Activated CD8-positive, alpha-beta memory T cell treated with anti-CD3 and anti-CD28 coated beads, Interleukin-2, amount 50 U/mL, for 48 hours (primary cell): ENCODE measurements at regions not wholly inside any gene's neighbourhood (a gene's known extent, or its start where the extent isn't known, plus 50 kb on each side); places are given as distances from the start of the nearest gene placed in this dataset.
"Not testable (repeated sequence)": the region's sequence is repeated elsewhere in the genome, so short reads cannot be mapped to it uniquely, and the experiment has no call there.

Experiments used
- DNase-seq: peaks from one replicate; pipeline ENCODE4 v3.0.0-alpha.2; 2020

DNA sequence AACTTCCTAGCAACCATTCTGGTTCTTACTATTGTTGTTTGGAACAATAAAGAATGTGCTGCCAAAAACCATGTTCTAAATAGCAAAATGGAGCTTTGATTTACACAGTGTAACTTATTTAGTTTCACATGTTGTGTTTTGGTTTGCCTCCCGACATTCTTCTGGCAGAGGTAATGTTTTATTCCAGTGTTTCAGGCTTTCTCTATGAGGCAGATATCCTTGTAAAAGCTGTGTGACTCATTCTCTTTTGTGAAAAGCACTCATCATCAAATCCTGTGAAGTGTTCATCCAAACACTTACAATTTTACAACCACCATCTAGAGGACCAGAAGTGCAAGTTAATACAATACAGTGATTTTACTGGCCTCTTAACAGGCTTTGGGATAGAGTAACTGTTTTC, 219.0 kb upstream of the GIMD1 start:
- DNase-seq, result no peak

DNA sequence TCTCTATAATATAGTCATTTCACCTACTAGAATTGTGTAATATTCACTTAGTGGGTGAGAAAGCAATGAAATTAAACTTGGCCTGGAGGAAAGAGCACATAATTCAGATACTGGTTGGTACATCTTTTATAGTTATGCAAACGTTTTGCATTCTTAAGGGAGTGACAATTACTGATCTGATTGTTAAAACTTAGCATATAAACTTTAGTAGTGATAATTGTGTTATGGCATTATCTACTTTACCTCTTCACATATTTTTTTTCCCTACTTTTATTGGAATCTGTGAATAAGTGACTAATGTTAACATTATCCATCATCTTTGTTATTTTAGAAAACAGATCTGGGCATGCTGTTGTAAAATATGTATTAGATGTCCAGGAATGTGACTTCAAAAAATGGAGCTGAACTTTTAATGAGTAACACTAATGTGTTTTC, 217.4 kb upstream of the GIMD1 start:
- DNase-seq, result no peak

DNA sequence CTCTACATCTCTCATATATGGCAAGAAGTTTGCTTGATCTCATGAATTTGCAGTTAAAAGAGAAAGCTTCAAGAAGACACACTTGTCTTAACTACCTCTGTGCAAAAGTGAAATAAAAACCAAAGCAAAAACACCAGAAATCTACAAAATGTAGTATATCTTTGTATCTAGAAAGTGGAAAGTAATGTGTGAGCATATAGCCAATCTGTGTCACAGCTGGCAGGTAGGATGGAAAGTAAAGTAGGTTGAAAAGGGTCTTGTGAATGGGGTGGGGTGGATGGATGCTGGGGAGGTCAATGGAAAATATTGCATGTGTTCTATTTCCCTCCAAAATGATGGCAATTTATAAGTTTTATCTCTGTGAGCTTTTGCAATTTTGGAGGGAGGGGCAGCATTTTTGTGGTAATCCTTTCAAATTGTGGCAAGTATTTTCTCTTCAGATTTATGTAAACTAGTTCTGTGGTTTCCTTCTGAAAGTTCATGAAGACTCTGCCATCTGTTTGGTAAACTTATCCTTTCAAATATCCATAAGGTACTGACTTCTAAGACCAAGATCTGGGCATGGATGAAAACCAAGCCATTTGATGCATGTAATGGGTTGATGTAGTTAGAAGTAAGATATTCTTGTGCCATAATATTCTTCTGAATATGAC, 215.9 kb upstream of the GIMD1 start:
- DNase-seq, result no peak

DNA sequence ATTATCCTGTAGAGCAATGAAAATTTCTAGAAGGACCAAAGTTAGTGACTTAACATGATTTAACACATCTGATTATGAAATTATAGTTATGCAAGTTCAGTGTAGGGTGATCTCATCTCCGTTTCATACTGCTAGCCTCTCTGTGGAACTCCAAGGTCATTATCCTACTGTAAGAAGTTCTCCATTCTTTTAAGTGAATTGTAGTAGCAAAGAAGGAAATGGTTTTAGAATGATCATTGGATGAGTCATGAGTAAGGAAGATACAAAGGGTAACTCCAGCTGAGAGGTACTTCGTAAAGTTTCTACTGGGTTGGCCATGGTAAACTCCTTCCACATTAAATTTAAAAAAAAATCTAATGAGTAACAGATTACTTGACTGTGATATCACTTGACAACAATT, 215.0 kb upstream of the GIMD1 start:
- no peak for DNase-seq

DNA sequence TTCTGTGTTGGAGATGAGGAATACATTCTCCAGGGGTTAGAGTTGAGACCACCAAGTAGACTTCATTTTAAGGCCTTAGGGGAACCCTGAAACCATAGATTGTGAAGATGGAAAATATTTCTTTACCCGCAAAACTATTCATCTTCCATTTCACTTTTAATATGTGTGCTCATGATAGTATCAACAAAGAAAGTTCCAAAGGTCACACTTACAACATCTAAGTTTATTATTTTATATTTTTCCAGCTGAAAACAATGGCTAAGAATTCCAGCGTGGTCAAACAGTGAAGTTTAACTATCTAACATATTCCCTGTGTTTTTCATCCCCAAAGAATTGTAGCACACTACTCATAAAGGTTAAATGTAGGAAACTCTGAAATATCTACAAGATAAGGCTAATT, 214.5 kb upstream of the GIMD1 start:
- DNase-seq, result no peak

DNA sequence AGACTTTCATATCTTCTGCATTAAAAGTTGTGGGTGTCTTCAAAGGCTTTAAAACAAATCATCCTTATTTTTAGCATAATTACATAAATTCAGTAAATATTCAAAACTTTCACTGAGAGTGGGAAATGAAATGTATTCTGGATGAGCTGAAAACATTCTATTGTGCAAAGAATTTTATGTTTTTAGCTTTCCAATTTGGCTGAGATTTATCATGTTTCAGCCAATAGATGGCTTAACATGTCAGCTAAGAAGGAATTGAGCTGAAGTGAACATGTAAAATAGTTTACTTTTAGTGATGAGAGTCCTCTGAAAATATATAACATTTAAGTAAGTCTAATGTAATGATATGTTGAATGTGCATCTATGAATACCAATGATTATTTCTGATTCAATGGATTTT, 213.5 kb upstream of the GIMD1 start:
- DNase-seq, result no peak

DNA sequence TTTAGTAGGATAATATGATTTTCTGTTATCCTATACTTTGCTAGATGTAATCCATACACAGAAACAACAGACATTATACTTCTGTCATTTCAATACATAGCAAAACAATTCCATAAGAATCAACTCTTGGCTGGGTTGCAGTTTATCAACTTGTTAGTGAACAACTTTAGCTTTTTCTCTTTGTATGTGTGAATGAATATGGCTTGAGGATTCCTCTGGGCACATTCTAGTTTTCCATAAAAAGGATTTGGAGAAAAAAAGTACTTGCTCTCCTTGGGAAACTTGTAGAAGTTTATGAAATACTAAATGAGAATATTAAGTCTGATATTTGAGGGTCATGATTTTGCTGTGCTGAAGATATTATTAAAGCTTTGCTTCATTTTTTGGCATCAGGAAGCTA, 210.7 kb upstream of the GIMD1 start:
- no peak for DNase-seq

DNA sequence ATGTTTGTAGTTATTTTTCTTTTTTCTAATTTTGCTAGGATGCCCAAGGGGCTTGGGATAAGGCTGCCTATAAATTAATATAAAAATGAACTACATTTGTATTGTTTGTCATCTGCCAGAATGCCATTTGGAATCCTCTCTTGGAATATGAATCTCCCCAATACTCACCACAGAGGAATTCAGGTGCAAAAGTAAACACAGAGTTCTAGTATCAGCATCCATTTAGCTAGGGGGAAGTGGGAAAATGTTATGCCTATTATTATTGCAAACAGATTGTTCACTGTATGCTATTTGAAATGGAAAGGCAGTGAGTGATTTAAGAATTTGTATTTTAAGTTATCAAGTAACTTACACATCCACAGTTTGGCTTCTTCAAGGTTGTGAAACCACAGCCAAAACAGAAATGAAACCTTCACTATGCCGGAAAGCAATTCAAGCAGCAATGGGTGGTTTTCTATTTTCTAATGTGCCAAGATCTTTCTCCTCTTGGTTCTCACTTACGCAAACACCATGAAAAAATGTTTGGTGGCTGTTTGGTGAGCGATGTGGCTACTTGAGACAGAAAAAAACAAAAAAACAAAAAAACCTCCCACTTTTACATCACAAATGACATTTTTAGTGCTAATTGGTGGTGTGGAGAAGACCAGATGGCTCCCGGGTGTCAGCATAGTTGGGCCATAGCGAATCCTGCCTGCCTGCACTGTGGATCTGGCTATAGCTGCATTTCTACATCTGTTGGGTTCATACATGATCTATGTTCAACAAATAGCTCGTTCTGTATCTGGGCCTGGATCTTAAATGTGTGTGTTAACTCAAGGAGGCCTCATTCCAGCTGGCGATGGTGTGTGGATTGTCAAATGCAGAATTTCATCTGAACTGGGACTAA, 200.8 kb upstream of the GIMD1 start:
- no peak for DNase-seq

DNA sequence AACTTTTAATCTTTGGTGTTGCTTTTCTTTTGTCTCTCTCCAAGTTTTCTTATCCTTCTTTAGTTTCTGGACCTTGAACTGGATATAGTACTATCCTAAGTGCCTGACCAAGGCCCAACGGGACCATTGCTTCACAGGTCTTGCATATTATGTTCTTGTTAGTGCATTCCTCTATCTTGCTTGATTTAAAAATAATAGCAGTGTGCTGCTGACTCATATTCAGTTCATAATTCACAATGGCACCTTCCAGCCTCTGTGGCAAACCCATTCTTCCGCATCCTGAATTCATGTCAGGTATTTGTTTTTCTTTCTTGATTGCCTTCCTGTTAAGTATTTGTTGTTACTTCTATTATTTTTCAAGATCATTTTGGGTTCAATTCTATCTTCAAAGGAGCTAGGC, 197.1 kb upstream of the GIMD1 start:
- DNase-seq, result no peak

DNA sequence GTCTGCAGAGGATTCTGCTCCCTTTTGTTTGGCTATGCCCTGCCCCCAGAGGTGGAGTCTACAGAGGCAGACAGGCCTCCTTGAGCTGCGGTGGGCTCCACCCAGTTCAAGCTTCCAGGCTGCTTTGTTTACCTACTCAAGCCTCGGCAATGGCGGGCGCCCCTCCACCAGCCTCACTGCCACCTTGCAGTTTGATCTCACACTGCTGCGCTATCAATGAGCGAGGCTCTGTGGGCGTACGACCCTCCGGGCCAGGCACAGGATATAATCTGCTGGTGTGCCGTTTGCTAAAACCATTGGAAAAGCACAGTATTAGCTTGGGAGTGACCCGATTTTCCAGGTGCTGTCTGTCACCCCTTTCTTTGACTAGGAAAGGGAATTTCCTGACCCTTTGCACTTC, 195.1 kb upstream of the GIMD1 start:
- DNase-seq, result not testable (repeated sequence)

DNA sequence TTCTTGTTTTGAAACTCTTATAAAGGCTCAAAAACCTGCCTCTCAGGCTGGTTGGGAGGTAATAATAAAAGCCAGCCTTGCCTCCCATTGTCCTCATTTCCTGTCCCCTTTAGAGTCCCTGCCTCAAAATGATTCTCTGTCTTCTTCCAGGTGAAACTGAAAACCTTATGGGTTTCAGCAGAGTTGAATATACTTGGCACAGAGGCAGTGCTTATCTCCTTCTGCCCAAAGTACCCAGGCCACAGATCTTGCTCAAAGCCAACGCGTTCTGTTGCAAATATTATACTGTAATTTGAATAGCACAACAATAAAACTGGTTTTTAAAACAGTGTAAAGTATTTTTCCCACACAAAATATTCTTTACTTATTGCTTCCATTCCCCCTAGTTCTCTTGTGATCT, 183.1 kb upstream of the GIMD1 start:
- DNase-seq, result no peak

DNA sequence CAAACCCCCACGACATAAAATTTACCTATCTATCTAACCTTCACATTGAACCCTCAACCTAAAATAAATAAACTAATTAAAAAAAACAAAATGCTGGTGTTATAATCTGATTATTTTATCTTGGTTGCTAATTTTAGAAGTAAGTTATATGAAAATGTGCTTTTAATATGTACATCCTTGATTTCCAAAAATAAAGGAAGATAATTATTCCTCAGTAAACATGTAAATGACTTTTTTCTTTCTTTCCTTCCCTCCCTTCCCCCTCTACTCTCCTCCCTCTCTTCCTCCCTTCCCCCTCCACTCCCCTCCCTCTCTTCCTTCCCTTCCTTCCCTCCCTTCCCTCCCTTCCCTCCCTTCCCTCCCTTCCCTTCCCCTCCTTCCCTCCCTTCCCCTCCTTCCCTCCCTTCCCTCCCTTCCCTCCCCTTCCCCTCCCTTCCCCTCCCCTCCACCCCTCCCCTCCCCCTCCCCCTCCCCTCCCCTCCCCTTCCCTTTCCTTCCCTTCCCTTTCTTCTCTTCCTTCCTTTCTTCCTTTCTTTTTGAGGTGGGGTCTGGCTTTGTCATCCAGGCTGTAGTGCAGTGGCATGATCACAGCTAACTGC, 180.0 kb upstream of the GIMD1 start:
- no peak for DNase-seq

DNA sequence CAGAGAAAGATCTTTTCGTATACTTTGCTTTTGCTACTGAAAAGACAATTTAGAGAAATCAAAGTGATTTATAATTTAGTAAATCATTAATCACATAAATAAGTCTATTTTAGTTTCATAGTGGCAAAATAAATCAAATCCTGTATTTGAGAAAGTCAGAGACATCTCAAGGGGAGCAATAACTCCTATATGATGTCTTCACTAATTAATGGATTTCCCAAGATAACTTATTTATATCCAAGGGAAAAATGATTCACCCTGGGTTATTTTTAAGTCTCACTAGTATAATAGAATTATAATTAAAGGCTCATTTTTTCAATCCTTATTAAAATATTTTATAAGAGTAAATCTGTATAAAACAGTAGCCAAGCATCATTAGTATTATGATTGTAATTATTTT, 177.8 kb upstream of the GIMD1 start:
- no peak for DNase-seq

DNA sequence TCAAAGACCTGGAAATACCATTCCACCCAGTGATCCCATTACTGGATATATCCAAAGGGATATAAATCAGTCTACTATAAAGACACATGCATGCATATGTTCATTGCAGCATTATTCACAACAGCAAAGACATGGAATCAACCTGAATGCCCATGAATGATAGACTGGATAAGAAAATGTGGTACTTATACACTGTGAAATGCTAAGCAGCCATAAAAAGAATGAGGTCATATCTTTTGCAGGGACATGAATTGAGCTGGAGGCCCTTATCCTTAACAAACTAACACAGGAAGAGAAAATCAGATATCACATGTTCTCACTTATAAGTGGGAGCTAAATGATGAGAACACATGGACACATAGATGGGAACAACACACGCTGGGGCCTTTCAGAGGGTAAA, 174.0 kb upstream of the GIMD1 start:
- not testable (repeated sequence) for DNase-seq

DNA sequence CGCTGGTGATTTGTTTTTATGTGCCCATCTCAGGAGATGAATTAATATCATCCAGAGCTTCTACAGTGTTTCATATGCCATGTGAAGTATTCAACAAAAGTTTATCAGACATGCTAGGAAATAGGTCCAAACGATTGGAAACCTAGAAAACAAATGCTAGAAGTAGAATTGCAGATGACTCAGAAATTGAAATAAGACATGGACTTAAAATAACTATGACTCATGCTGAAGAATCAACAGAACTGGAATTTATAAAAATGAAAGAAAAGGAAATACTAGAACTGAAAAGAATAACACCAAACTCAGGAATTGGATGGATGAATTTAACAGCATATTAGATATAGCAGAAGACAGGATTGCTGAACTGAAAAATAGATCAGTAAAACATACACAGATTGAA, 172.7 kb upstream of the GIMD1 start:
- DNase-seq, result no peak

DNA sequence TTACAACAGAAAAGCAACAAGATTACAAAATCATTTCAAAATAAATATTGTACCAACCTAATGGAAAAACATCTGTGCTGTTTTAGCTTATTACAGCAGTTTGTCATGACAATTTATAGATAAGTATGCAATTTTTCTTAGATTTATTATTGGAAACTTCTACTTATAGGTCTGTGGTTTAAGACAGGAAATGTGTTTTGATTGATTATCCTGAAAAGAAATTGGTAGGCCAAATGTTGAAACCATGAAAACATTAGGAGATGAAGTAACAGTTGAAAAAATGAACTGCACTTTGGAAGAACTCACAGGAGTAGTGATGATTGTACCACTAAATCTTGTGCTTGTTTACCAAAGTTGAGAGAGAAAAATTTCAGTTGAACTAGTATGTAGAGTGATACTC, 162.2 kb upstream of the GIMD1 start:
- no peak for DNase-seq

DNA sequence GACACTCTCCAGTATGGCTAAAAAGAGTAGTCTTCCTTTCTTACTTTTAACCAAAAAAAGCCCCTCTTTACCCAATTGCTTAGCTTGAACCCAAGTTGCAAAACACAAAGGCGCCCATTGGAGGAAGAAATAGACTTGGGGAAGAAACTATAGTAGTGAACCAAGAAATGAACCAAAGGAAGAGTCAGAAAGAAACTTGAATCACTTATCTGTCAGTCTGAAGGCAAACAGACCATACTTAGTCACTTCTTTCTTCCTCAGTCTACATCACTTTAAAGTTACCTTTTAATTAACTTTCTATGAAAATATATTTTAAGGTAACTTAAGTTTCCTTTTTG, 161.4 kb upstream of the GIMD1 start:
- DNase-seq, result no peak

DNA sequence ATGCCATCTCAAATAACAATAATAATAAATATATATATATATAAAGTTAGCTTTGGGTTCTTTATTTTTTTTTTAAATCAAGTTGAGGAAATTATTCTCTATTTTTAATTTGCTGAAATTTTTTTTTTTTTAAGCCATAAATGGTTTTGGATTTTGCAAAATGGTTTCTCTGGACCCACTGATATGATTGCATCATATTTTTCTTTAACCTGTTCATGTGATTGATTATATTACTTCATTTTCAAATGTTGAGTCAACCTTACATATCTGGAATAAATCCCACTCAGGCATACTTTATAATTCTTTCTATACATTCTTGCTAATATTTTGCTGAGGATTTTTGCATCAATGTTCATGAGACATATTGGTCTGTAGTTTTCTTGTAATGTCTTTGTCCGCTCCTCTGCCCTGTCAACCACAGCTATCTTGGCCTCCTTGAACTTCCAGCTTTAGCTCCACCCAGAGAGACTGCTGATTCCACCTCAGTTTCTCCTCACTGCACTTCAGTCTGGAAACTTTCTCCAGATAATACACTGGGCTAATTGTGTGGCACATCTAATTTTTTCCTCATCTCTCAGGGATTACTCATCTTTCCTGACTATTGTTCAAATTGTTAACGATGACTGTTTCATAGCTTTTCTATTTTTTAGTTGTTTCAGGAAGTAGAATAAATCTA, 160.9 kb upstream of the GIMD1 start:
- no peak for DNase-seq

DNA sequence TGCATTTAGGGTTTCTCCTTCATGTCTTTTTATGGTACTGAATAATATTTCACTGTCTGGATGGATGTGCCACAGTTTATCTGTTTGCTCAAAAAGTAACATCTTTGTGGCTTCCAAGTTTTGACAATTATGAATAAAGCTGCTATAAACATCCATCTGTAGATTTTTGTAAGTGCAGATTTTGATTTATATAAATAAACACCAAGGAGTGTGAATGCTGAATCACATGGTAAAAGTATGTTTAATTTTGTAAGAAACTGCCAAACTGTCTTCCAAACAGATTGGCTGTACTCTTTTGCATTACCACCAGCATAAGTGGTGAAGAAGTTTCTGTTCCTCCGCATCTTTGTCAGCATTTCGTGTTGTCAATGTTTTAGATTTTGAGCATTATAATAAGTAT, 158.7 kb upstream of the GIMD1 start:
- no peak for DNase-seq

DNA sequence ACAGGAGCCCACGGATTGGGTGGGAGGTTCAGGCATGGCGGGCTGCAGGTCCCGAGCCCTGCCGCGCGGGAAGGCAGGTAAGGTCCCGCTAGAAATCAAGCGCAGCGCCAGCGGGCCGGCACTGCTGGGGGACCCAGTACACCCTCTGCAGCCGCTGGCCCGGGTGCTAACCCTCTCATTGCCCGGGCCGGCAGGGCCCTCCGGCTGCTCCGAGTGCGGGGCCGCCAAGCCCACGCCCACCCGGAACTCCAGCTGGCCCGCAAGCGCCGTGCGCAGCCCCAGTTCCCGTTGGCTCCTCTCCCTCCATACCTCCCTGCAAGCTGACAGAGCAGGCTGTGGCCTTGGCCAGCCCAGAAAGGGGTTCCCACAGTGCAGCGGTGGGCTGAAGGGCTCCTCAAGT, 156.8 kb upstream of the GIMD1 start:
- DNase-seq, result not testable (repeated sequence)

DNA sequence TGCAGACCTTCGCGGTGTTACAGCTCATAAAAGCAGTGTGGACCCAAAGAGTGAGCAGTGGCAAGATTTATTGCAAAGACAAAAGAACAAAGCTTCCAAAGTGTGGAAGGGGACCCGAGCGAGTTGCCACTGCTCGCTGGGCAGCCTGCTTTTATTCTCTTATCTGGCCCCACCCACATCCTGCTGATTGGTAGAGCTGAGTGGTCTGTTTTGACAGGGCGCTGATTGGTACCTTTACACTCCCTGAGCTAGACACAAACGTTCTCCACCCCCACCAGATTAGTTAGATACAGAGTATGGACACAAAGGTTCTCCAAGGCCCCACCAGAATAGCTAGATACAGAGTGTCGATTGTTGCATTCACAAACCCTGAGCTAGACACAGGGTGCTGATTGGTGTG, 156.2 kb upstream of the GIMD1 start:
- DNase-seq, result not testable (repeated sequence)

DNA sequence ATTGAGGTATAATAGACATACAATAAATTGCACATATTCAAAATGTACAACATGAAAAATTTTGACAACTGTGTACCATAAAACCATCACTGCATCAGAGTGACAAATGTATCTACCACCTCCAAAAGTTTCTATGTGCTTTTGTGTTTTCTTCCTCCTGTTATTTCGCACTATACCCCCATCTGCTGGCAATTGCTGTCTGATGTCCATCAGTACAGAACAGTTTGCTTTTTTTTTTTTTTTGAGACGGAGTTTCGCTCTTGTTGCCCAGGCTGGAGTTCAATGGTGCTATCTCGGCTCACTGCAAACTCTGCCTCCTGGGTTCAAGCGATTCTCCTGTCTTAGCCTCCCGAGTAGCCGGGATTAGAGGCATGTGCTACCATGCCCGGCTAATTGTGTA, 154.3 kb upstream of the GIMD1 start:
- DNase-seq, result no peak

DNA sequence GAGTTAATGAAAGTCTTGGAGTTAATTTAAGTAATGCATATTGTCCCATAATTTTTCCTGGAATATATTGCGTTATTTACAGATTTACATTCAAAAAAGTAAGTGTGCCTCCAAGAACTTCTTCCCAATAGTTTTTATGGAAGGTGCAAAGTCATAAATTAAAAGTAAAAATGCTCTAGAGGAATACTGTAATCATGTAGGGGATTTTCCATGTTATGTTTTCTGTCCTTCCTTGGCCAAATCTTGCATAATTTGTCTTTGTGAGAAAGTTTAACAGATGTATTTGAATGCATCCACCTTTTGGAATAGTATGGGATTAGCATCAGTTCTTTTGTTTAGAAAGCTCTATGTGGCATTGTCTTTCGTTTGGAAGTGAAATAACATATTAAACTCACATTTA, 144.1 kb upstream of the GIMD1 start:
- no peak for DNase-seq

DNA sequence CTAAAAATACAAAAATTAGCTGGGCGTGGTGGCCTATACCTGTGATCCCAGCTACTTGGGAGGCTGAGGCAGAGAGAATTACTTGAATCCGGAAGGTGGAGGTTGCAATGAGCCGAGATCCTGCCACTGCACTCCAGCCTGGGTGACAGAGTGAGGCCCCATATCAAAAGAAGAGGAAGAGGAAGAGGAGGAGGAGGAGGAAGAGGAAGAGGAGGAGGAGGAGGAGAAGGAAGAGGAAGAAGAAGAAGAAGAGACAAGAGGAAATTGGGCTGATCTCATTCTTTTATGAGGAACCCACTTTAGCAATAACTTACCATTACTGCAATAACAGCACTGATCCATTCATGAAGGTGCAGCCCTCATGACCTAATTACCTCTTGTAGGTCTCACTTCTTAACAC, 138.9 kb upstream of the GIMD1 start:
- DNase-seq, result no peak
